Thyroid gland (tissue), 4 donors: ENCODE measurements at regions not wholly inside any gene's neighbourhood (a gene's known extent, or its start where the extent isn't known, plus 50 kb on each side); places are given as distances from the start of the nearest gene placed in this dataset.

Source experiments
- DNase-seq, 2 donors: peaks; one replicate each; pipeline ENCODE4 v3.0.0-alpha.2; 2019
- H3K27ac ChIP-seq, 3 donors: fragments of 200-600 bp; sonication (generic); 1 replicate in 2 of 3; 2 replicates in 1 of 3; pipeline ENCODE4 v1.5.1; 2016 to 2019; ENCODE audit warnings: mild to moderate bottlenecking in 1 of 3, moderate library complexity in 1 of 3
- H3K27me3 ChIP-seq: fragments of 200-600 bp; sonication (generic); one replicate; pipeline ENCODE4 v1.5.1; 2019
- H3K36me3 ChIP-seq, 2 donors: fragments of 200-600 bp; sonication (generic); one replicate each; pipeline ENCODE4 v1.5.1; 2016 to 2019
- H3K4me1 ChIP-seq, 2 donors: fragments of 200-600 bp; sonication (generic); one replicate each; pipeline ENCODE4 v1.5.1; 2017 to 2019
- H3K4me3 ChIP-seq, 3 donors: fragments of 200-600 bp; sonication (generic); replicated peaks in 1 of 3; 1 replicate in 2 of 3; 2 replicates in 1 of 3; pipeline ENCODE4 v1.5.1; 2016; ENCODE audit warnings: mild to moderate bottlenecking in 1 of 3
- H3K9me3 ChIP-seq: fragments of 200-600 bp; sonication (generic); one replicate; pipeline ENCODE4 v1.5.1; 2017
- POLR2A ChIP-seq, 2 donors: fragments of 450-650 bp; IDR thresholded peaks; one replicate each; pipeline ENCODE4 v1.6.1; 2017; ENCODE audit warnings: antibody characterized with exemption in 2 of 2, mild to moderate bottlenecking in 2 of 2, moderate library complexity in 1 of 2
- WGBS, 2 donors: methylation state at CpG; one replicate each; pipeline ENCODE4 v1.1.5; 2017; 5-methylcytosine and 5-hydroxymethylcytosine counted together
- intact Hi-C: fragments of 100-400 bp; cut with DNase I; formaldehyde crosslinking; loops from one replicate; pipeline ENCODE4 v1.15.1; 2023
- TF ChIP-seq, protein P1 (sequence below), 6 experiments: fragments of 200-600 bp in 3 of 6; fragments of 450-650 bp in 3 of 6; sonication (generic) in 3 of 6; IDR thresholded peaks; one replicate each; pipeline ENCODE4 v1.5.1; 2016 to 2019; ENCODE audit warnings: antibody characterized with exemption in 6 of 6, mild to moderate bottlenecking in 2 of 6, inconsistent platforms in 1 of 6, moderate library complexity in 1 of 6

- Histone ChIP-seq H3K9me3 (no peaks in the 10 kb centered on the region), H3K36me3 (no peaks in the 10 kb centered on the region), H3K4me3 (no peak overlapping the region), H3K27me3 (no peaks in the 10 kb centered on the region), H3K4me1 (no peaks in the 10 kb centered on the region), H3K27ac (no peak overlapping the region)
- DNase-seq = no peak
- intact Hi-C loops = no loop called here
- TF ChIP-seq, protein P1, sequence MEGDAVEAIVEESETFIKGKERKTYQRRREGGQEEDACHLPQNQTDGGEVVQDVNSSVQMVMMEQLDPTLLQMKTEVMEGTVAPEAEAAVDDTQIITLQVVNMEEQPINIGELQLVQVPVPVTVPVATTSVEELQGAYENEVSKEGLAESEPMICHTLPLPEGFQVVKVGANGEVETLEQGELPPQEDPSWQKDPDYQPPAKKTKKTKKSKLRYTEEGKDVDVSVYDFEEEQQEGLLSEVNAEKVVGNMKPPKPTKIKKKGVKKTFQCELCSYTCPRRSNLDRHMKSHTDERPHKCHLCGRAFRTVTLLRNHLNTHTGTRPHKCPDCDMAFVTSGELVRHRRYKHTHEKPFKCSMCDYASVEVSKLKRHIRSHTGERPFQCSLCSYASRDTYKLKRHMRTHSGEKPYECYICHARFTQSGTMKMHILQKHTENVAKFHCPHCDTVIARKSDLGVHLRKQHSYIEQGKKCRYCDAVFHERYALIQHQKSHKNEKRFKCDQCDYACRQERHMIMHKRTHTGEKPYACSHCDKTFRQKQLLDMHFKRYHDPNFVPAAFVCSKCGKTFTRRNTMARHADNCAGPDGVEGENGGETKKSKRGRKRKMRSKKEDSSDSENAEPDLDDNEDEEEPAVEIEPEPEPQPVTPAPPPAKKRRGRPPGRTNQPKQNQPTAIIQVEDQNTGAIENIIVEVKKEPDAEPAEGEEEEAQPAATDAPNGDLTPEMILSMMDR (IDR thresholded peaks at IDR 0.05) = no peak
- TF ChIP-seq POLR2A (IDR thresholded peaks at IDR 0.05) = no peak
Measured at GRCh38 chr14:65308536-65308935, 104.0 kb upstream of the FUT8 start.

DNA sequence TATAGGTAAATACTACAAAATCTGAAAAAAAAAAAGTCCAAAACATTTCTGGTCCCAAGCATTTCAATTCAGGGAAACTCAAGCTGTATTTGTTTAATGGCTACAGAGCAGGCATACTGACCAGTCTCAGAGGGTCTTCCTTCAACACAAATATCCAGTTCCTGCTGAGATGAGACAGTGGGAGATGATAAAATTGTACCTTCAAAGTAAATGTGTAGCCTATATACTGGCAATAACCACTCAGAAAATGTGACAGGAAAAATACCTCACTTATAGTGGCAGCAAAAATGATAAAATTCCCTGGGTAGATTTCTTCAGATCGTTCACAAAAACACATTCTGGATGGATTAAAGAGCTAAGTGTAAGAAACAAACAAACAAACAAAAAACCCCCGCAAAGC, 102.0 kb upstream of the FUT8 start:
- no peaks in the 10 kb centered on the region for H3K36me3 ChIP-seq
- WGBS, 2 donors = 78 to 79% methylated on average over 2 of the region's 2 CpGs
- intact Hi-C loops = no loop called here
- no peak overlapping the region for H3K4me3 ChIP-seq
- no peak for DNase-seq
- H3K27me3 ChIP-seq = no peaks in the 10 kb centered on the region
- no peak overlapping the region for H3K27ac ChIP-seq
- no peaks in the 10 kb centered on the region for H3K4me1 ChIP-seq
- no peaks in the 10 kb centered on the region for H3K9me3 ChIP-seq
- no peak for TF ChIP-seq POLR2A (IDR thresholded peaks at IDR 0.05)
- TF ChIP-seq, protein P1 (IDR thresholded peaks at IDR 0.05) = no peak

- Histone ChIP-seq H3K9me3 (no peaks in the 10 kb centered on the region), H3K4me1 (no peaks in the 10 kb centered on the region), H3K27ac (no peak overlapping the region), H3K36me3 (no peaks in the 10 kb centered on the region), H3K27me3 (no peaks in the 10 kb centered on the region), H3K4me3 (no peak overlapping the region)
- 80 to 84% methylated on average over 6 of the region's 6 CpGs for WGBS, 2 donors
- intact Hi-C loops = no loop called here
- no peak for DNase-seq
- TF ChIP-seq, protein P1 (IDR thresholded peaks at IDR 0.05) = no peak
- TF ChIP-seq POLR2A (IDR thresholded peaks at IDR 0.05) = no peak
Measured at GRCh38 chr14:65312859-65313258, 99.7 kb upstream of the FUT8 start.

- intact Hi-C loops = no loop called here
- 87 to 95% methylated on average over 7 of the region's 7 CpGs for WGBS, 2 donors
- no peaks in the 10 kb centered on the region for H3K9me3 ChIP-seq
- DNase-seq = no peak
- no peak overlapping the region for H3K4me3 ChIP-seq
- no peaks in the 10 kb centered on the region for H3K36me3 ChIP-seq
- H3K27me3 ChIP-seq = no peaks in the 10 kb centered on the region
- no peak overlapping the region for H3K27ac ChIP-seq
- TF ChIP-seq, protein P1 (IDR thresholded peaks at IDR 0.05) = no peak
- TF ChIP-seq POLR2A (IDR thresholded peaks at IDR 0.05) = no peak
- no peaks in the 10 kb centered on the region for H3K4me1 ChIP-seq
Measured at GRCh38 chr14:65318636-65319506, 93.7 kb upstream of the FUT8 start.

GRCh38 chr14:65320661-65321308, 91.7 kb upstream of the FUT8 start:
- no peaks in the 10 kb centered on the region for H3K27me3 ChIP-seq
- no peak overlapping the region for H3K4me3 ChIP-seq
- DNase-seq = no peak
- intact Hi-C loops = no loop called here
- no peaks in the 10 kb centered on the region for H3K9me3 ChIP-seq
- no peak for TF ChIP-seq POLR2A (IDR thresholded peaks at IDR 0.05)
- TF ChIP-seq, protein P1 (IDR thresholded peaks at IDR 0.05) = no peak
- H3K4me1 ChIP-seq = no peaks in the 10 kb centered on the region
- no peak overlapping the region for H3K27ac ChIP-seq
- H3K36me3 ChIP-seq = no peaks in the 10 kb centered on the region
- WGBS, 2 donors = 85 to 98% methylated on average over 2 of the region's 2 CpGs
